Lower leg skin (tissue), 4 donors: ENCODE measurements at regions not wholly inside any gene's neighbourhood (a gene's known extent, or its start where the extent isn't known, plus 50 kb on each side); places are given as distances from the start of the nearest gene placed in this dataset.

Source experiments
- DNase-seq, 2 donors: peaks; one replicate each; pipeline ENCODE4 v3.0.0-alpha.2; 2019; ENCODE audit warnings: low spot score in 2 of 2
- H3K4me3 ChIP-seq: fragments of 200-600 bp; sonication (generic); 2 replicates; pipeline ENCODE4 v1.5.1; 2017; ENCODE audit warnings: mild to moderate bottlenecking, low read depth; ENCODE audit not compliant: poor library complexity, severe bottlenecking
- CTCF ChIP-seq, 3 donors: fragments of 450-650 bp; IDR thresholded peaks; one replicate each; pipeline ENCODE4 v1.5.1; 2016; ENCODE audit warnings: antibody characterized with exemption in 3 of 3, mild to moderate bottlenecking in 3 of 3, moderate library complexity in 2 of 3
- POLR2A ChIP-seq, 2 donors: fragments of 450-650 bp; IDR thresholded peaks; one replicate each; pipeline ENCODE4 v1.6.1; 2016 to 2017; ENCODE audit warnings: antibody characterized with exemption in 2 of 2, mild to moderate bottlenecking in 1 of 2, moderate library complexity in 1 of 2
- WGBS, 2 donors: methylation state at CpG; one replicate each; pipeline ENCODE4 v1.1.5; 2018; 5-methylcytosine and 5-hydroxymethylcytosine counted together
- intact Hi-C: fragments of 100-400 bp; cut with DNase I; formaldehyde crosslinking; loops from one replicate; pipeline ENCODE4 v1.15.0; 2023; ENCODE audit warnings: low total_unique reads

- TF ChIP-seq CTCF (IDR thresholded peaks at IDR 0.05) (no peak), POLR2A (IDR thresholded peaks at IDR 0.05) (no peak)
- intact Hi-C loops: no loop called here
- no peak for DNase-seq
- H3K4me3 ChIP-seq: no peak overlapping the region
- WGBS, 2 donors: 49 to 56% methylated on average over 2 of the region's 2 CpGs
Measured at GRCh38 chr3:18224426-18224825, 200.7 kb downstream of the SATB1 start.

GRCh38 chr3:18223974-18224373 lies 201.2 kb downstream of the SATB1 start:
- TF ChIP-seq POLR2A (IDR thresholded peaks at IDR 0.05) (no peak), CTCF (IDR thresholded peaks at IDR 0.05) (no peak)
- no peak for DNase-seq
- intact Hi-C loops: no loop called here
- no peak overlapping the region for H3K4me3 ChIP-seq
- WGBS, 2 donors: 83 to 88% methylated on average over 6 of the region's 6 CpGs

DNA sequence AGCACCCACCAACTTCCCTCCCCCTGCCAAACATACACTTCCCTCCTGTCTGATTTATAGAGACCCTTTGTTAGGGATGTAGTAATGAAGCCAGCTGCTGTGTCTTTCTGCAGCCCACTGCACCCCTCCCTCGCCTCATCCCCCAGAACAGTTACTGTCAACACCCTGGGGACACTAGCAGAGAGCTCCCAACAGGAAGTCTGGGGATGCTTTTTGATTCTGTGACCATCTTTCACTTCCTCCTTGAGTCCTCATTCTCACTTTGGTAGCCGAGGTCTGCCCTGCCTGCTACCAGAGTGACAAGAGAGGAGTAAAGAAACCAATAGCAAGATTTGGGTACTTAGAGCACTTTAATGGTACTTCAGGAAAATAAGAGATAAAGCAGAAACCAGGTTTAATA lies 201.6 kb downstream of the SATB1 start:
- intact Hi-C loops: no loop called here
- no peak for DNase-seq
- TF ChIP-seq CTCF (IDR thresholded peaks at IDR 0.05): no peak
- TF ChIP-seq POLR2A (IDR thresholded peaks at IDR 0.05): no peak
- H3K4me3 ChIP-seq: no peak overlapping the region
- 53 to 55% methylated on average over 2 of the region's 2 CpGs for WGBS, 2 donors

DNA sequence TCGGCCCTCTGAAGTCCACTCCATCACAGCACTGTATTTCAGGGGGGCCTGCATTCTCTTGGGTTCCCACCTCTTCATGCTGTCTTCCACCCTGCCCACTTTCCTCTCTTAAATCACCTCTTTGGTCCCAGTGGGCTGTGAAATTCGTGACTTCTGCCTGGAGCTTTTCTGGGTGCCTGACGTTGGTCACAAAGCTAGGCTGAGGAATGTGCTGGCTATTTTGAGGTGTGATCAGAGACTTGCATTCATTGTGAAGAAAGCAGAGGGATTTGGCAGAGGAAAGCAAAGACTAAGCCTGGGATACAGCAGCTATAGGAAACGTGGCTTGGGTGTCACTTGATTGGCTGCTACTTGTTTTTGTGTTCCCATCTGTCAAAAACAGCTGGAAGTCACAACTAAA lies 202.5 kb downstream of the SATB1 start:
- H3K4me3 ChIP-seq: no peak overlapping the region
- TF ChIP-seq CTCF (IDR thresholded peaks at IDR 0.05) (no peak), POLR2A (IDR thresholded peaks at IDR 0.05) (no peak)
- no peak for DNase-seq
- intact Hi-C loops: no loop called here
- 56 to 60% methylated on average over 4 of the region's 4 CpGs for WGBS, 2 donors

DNA sequence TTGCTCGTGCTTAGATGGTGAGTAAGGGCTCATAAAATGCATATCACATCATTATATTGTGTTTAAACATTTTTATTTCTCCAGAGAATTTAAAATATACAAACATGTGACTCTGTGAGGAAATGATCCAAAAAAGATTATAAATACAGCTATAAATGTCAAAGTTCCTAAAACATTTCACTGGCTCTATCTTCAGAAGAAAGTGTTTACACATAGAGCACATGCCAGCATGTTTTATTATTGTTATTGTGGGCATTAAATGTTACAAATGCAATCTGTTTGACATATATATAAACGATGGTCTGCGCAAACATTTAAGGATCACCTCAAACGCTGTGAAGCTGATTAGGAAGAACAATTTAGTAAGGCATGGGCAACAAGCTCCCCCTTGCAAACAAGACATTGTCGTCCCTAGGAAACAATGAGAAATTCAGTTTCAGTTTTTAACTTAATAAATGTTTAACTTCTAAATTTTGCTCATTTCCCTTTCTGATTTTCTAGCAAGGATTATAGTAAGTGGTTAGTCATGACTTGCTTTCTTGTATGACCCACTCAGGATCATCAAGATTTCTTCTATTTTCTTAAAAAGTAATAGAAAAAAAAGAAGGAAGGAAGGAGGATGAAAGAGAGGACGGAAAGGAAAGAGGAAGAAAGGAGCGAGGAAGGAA lies 207.5 kb downstream of the SATB1 start:
- no peak overlapping the region for H3K4me3 ChIP-seq
- intact Hi-C loops: no loop called here
- TF ChIP-seq POLR2A (IDR thresholded peaks at IDR 0.05): no peak
- no peak for TF ChIP-seq CTCF (IDR thresholded peaks at IDR 0.05)
- DNase-seq: no peak
- 58 to 63% methylated on average over 7 of the region's 7 CpGs for WGBS, 2 donors

DNA sequence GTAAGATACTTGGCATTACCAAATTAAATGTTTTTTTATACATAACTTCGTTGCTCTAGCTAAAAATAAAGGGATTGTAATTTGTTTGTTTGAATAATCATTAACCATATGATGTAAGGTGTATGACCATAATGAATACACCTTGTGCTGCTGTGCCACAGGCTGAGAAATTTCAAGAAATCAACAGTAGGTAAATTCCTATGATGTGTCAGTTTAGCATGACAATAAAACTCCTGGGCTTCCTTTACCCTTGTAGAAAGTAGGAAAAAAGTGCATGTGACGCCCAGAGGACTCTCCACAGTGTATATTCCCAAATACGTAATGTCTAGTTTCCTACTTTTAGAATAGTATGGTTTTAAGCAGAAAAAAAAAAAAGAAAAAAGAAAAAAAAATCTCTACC lies 208.1 kb downstream of the SATB1 start:
- H3K4me3 ChIP-seq: no peak overlapping the region
- WGBS, 2 donors: 68 to 71% methylated on average over 3 of the region's 3 CpGs
- no peak for DNase-seq
- intact Hi-C loops: no loop called here
- no peak for TF ChIP-seq POLR2A (IDR thresholded peaks at IDR 0.05)
- TF ChIP-seq CTCF (IDR thresholded peaks at IDR 0.05): no peak
